ENCODE measurements at regions not wholly inside any gene's neighbourhood (a gene's known extent, or its start where the extent isn't known, plus 50 kb on each side); places are given as distances from the start of the nearest gene placed in this dataset.

DNA sequence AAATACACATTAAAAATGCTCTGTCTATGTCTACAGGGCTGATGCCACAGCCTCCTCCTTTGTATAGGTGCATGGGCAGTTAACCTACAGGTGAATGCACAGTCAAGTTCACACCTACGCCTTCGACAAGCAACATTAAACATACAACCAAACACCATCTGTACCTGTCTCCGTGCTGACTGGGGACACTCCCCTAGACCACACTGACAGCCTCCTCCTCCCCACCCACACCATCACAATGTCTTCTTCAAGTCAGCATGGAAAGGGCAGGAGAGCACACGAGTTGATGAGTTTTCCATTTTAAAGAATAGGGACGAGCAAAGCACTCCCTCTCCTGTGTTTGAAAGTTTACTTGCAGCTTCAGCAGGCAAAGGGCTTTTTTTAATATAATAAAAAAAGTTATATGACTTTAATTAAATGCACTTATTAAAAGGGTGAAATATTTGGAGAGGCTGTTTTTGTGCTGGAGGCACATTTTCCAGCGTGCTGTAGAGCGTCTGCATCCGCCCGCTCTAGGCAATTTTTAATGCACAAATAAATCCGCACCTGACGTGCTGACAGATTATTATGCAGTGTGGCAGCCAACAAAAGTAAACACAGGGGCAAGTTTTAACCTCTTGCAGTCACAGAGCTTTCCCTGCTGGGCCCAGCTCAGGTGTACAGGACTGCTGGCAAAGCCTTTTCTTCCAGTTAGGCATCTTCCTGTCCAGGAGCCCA, 367.9 kb downstream of the SOX9 start:
- no peak for DNase-seq (ENCODE audit: low read depth, low spot score)
- Histone ChIP-seq H3K27ac (ENCODE audit: low read depth, low read length) (no peak overlapping the region), H3K4me3 (ENCODE audit: low read depth, low read length) (no peak overlapping the region), H3K27me3 (ENCODE audit: control insufficient read depth, insufficient read depth, low read length) (no peaks in the 10 kb centered on the region), H3K9me3 (ENCODE audit: control insufficient read depth, insufficient read depth, low read length) (peaks cover 4% of the 10 kb centered on the region)
- CTCF ChIA-PET: no interaction called here
- TF ChIP-seq, protein P1, sequence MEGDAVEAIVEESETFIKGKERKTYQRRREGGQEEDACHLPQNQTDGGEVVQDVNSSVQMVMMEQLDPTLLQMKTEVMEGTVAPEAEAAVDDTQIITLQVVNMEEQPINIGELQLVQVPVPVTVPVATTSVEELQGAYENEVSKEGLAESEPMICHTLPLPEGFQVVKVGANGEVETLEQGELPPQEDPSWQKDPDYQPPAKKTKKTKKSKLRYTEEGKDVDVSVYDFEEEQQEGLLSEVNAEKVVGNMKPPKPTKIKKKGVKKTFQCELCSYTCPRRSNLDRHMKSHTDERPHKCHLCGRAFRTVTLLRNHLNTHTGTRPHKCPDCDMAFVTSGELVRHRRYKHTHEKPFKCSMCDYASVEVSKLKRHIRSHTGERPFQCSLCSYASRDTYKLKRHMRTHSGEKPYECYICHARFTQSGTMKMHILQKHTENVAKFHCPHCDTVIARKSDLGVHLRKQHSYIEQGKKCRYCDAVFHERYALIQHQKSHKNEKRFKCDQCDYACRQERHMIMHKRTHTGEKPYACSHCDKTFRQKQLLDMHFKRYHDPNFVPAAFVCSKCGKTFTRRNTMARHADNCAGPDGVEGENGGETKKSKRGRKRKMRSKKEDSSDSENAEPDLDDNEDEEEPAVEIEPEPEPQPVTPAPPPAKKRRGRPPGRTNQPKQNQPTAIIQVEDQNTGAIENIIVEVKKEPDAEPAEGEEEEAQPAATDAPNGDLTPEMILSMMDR (IDR thresholded peaks at IDR 0.05; ENCODE audit: low read depth, low read length): no peak
- POLR2A ChIA-PET: no interaction called here

DNA sequence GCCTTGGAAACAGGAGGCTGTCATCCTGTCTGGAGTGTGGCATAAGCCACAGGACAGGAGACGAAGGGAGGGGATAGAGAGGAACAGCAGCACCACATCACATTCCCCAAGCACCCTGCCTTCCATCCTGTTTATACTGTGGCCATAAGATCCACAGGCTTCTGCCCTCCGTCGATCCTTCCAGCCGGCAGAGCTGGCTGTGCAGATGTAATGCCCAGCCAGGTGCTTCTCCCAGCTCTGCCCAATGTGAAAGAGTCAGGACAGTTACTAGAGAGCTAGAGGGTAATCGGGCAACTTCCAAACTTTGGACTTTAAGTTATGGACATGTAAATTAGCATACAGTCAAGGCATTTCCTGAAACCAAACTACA, 368.4 kb downstream of the SOX9 start:
- TF ChIP-seq, protein P1 (IDR thresholded peaks at IDR 0.05; ENCODE audit: low read depth, low read length): no peak
- no peak for DNase-seq (ENCODE audit: low read depth, low spot score)
- Histone ChIP-seq H3K4me3 (ENCODE audit: low read depth, low read length) (no peak overlapping the region), H3K9me3 (ENCODE audit: control insufficient read depth, insufficient read depth, low read length) (peaks cover 4% of the 10 kb centered on the region), H3K27ac (ENCODE audit: low read depth, low read length) (no peak overlapping the region), H3K27me3 (ENCODE audit: control insufficient read depth, insufficient read depth, low read length) (no peaks in the 10 kb centered on the region)
- CTCF ChIA-PET: no interaction called here
- POLR2A ChIA-PET: no interaction called here

DNA sequence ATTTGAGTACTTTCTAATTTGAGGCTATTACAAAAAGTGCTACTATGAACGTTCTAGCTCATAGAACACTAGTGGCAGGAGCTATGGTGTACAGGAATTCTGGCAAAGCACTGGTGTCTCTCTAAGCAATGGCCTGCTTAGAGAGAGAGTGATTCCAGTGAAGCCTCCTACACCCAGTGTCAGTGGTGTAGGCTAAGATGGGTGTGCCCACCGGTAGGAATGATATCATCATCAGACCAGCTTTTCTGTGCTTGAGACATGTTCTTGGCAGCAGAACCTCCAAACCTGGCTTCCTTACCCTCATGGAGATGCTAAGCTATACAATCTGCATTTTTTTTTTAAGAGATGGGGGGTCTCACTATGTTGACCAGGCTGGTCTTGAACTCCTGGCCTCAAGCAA, 370.3 kb downstream of the SOX9 start:
- H3K27me3 ChIP-seq (ENCODE audit: control insufficient read depth, insufficient read depth, low read length): no peaks in the 10 kb centered on the region
- CTCF ChIA-PET: no interaction called here
- no peak for DNase-seq (ENCODE audit: low read depth, low spot score)

DNA sequence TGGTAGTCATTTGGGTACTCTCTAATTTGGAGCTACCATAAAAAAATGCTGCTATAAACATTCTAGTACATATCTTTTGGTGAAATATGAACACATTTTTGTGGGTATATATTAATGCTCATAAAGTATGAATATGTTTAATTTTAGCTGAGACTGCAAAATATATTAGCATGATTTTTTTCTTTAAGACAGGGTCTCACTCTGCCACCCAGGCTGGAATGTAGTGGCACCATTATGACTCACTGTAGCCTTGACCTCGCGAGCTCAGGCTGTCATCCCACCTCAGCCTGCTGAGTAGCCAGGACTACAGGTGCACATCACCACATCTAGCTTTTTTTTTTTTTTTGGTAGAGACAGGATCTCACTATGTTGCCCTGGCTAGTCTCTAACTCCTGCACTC, 371.7 kb downstream of the SOX9 start:
- Histone ChIP-seq H3K27me3 (ENCODE audit: control insufficient read depth, insufficient read depth, low read length) (no peaks in the 10 kb centered on the region), H3K4me3 (ENCODE audit: low read depth, low read length) (no peak overlapping the region), H3K27ac (ENCODE audit: low read depth, low read length) (no peak overlapping the region), H3K9me3 (ENCODE audit: control insufficient read depth, insufficient read depth, low read length) (peaks cover 4% of the 10 kb centered on the region)
- POLR2A ChIA-PET: no interaction called here
- CTCF ChIA-PET: no interaction called here
- DNase-seq (ENCODE audit: low read depth, low spot score): no peak
- TF ChIP-seq, protein P1 (IDR thresholded peaks at IDR 0.05; ENCODE audit: low read depth, low read length): no peak

More for the DNA sequence above, 370.3 kb downstream of the SOX9 start:
- no peak overlapping the region for H3K27ac ChIP-seq (ENCODE audit: low read depth, low read length)
- H3K4me3 ChIP-seq (ENCODE audit: low read depth, low read length): no peak overlapping the region
- TF ChIP-seq, protein P1 (IDR thresholded peaks at IDR 0.05; ENCODE audit: low read depth, low read length): no peak
- POLR2A ChIA-PET: no interaction called here
- peaks cover 4% of the 10 kb centered on the region for H3K9me3 ChIP-seq (ENCODE audit: control insufficient read depth, insufficient read depth, low read length)

DNA sequence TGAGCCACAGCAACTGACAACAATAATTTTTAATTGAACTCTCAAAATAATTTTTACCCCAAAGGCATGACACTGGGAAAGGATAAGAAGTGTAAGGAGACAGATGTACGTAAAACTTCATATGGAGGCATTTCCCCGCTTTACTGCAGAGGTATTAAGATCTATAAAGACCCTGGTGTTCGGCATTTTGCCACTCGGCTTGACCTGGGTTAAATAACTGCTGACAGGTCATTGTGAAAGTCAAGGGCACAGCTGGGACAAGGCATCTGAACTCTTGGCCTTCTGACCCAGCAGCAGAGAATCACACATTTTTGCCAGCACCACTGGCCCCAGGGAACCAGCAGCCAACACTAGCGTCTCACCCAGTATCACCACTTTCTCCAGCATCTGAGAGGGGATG, 372.1 kb downstream of the SOX9 start:
- no peaks in the 10 kb centered on the region for H3K27me3 ChIP-seq (ENCODE audit: control insufficient read depth, insufficient read depth, low read length)
- ChIA-PET CTCF (no interaction called here), POLR2A (no interaction called here)
- peaks cover 4% of the 10 kb centered on the region for H3K9me3 ChIP-seq (ENCODE audit: control insufficient read depth, insufficient read depth, low read length)
- H3K4me3 ChIP-seq (ENCODE audit: low read depth, low read length): no peak overlapping the region
- TF ChIP-seq, protein P1 (IDR thresholded peaks at IDR 0.05; ENCODE audit: low read depth, low read length): no peak
- no peak for DNase-seq (ENCODE audit: low read depth, low spot score)
- H3K27ac ChIP-seq (ENCODE audit: low read depth, low read length): no peak overlapping the region
